Nephron (organoid): ENCODE measurements at regions not wholly inside any gene's neighbourhood (a gene's known extent, or its start where the extent isn't known, plus 50 kb on each side); places are given as distances from the start of the nearest gene placed in this dataset.

Experiments used
- H3K27ac Mint-ChIP-seq, 3 experiments: 2 replicates each; pipeline ENCODE4 v1.8.0; 2020; ENCODE audit warnings: mixed read lengths in 3 of 3, mild to moderate bottlenecking in 2 of 3, moderate library complexity in 1 of 3
- H3K27me3 Mint-ChIP-seq: 2 replicates; pipeline ENCODE4 v1.8.0; 2021; ENCODE audit warnings: low read depth, mild to moderate bottlenecking, moderate library complexity, mixed read lengths
- H3K36me3 Mint-ChIP-seq: 2 replicates; pipeline ENCODE4 v1.8.0; 2020; ENCODE audit warnings: low read depth, mixed read lengths
- H3K4me1 Mint-ChIP-seq: 2 replicates; pipeline ENCODE4 v1.8.0; 2020; ENCODE audit warnings: mixed read lengths
- H3K4me3 Mint-ChIP-seq, 3 experiments: 2 replicates each; pipeline ENCODE4 v1.8.0; 2020; ENCODE audit warnings: mild to moderate bottlenecking in 3 of 3, mixed read lengths in 3 of 3, moderate library complexity in 2 of 3
- H3K9me3 Mint-ChIP-seq: 2 replicates; pipeline ENCODE4 v1.8.0; 2020; ENCODE audit warnings: mixed read lengths
- TF ChIP-seq, protein P1 (sequence below), 3 experiments: fragments of 200-600 bp; sonication (generic); IDR thresholded peaks; one replicate each; pipeline ENCODE4 v1.5.0; 2021; ENCODE audit warnings: antibody characterized with exemption in 3 of 3; ENCODE audit not compliant: unreplicated experiment in 3 of 3

GRCh38 chr7:85705076-85705475 is 518.2 kb upstream of the SEMA3D start:
- peaks cover 2% of the 10 kb centered on the region for H3K9me3 Mint-ChIP-seq
- TF ChIP-seq, protein P1, sequence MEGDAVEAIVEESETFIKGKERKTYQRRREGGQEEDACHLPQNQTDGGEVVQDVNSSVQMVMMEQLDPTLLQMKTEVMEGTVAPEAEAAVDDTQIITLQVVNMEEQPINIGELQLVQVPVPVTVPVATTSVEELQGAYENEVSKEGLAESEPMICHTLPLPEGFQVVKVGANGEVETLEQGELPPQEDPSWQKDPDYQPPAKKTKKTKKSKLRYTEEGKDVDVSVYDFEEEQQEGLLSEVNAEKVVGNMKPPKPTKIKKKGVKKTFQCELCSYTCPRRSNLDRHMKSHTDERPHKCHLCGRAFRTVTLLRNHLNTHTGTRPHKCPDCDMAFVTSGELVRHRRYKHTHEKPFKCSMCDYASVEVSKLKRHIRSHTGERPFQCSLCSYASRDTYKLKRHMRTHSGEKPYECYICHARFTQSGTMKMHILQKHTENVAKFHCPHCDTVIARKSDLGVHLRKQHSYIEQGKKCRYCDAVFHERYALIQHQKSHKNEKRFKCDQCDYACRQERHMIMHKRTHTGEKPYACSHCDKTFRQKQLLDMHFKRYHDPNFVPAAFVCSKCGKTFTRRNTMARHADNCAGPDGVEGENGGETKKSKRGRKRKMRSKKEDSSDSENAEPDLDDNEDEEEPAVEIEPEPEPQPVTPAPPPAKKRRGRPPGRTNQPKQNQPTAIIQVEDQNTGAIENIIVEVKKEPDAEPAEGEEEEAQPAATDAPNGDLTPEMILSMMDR (IDR thresholded peaks at IDR 0.05; ENCODE audit: unreplicated experiment in 3 of 3): no peak
- peaks cover 4% of the 10 kb centered on the region for H3K4me1 Mint-ChIP-seq
- H3K27ac Mint-ChIP-seq: no peak overlapping the region
- no peak overlapping the region for H3K4me3 Mint-ChIP-seq
- H3K27me3 Mint-ChIP-seq: peaks cover 3% of the 10 kb centered on the region
- no peaks in the 10 kb centered on the region for H3K36me3 Mint-ChIP-seq

GRCh38 chr7:85703251-85704010 is 516.6 kb upstream of the SEMA3D start:
- H3K27ac Mint-ChIP-seq: peak overlapping the region in 1 of 3 experiments; percentile 16
- H3K4me3 Mint-ChIP-seq: no peak overlapping the region
- no peaks in the 10 kb centered on the region for H3K36me3 Mint-ChIP-seq
- TF ChIP-seq, protein P1 (IDR thresholded peaks at IDR 0.05; ENCODE audit: unreplicated experiment in 3 of 3): no peak
- peaks cover 3% of the 10 kb centered on the region for H3K27me3 Mint-ChIP-seq
- H3K9me3 Mint-ChIP-seq: peaks cover 2% of the 10 kb centered on the region
- peaks cover 4% of the 10 kb centered on the region for H3K4me1 Mint-ChIP-seq

- peaks cover 4% of the 10 kb centered on the region for H3K4me1 Mint-ChIP-seq
- TF ChIP-seq, protein P1 (IDR thresholded peaks at IDR 0.05; ENCODE audit: unreplicated experiment in 3 of 3): no peak
- H3K27ac Mint-ChIP-seq: no peak overlapping the region
- no peaks in the 10 kb centered on the region for H3K36me3 Mint-ChIP-seq
- peaks cover 3% of the 10 kb centered on the region for H3K27me3 Mint-ChIP-seq
- peaks cover 2% of the 10 kb centered on the region for H3K9me3 Mint-ChIP-seq
- H3K4me3 Mint-ChIP-seq: no peak overlapping the region
These were observed 515.5 kb upstream of the SEMA3D start for GRCh38 chr7:85702348-85702747.

DNA sequence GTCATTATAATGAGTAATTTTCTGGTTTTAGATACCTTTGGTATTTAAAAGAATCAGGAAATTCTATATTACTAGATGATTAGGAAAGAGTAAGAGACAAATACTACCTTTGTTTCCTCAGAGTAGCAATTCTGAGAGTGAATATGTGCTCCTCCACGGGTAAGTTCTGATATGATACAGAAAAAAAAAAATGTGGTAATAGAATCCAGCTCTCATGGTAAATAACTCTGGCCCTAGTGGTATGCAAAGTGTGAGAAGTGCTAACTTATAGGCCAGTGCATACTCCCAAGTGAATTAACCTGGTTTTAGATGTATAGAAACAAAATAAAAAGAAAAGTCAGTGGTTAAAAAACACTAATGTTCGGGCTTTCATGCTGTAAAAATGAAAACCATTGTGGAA is 512.6 kb upstream of the SEMA3D start:
- no peaks in the 10 kb centered on the region for H3K36me3 Mint-ChIP-seq
- H3K4me3 Mint-ChIP-seq: no peak overlapping the region
- no peaks in the 10 kb centered on the region for H3K27me3 Mint-ChIP-seq
- peaks cover 4% of the 10 kb centered on the region for H3K4me1 Mint-ChIP-seq
- no peak overlapping the region for H3K27ac Mint-ChIP-seq
- no peaks in the 10 kb centered on the region for H3K9me3 Mint-ChIP-seq
- TF ChIP-seq, protein P1 (IDR thresholded peaks at IDR 0.05; ENCODE audit: unreplicated experiment in 3 of 3): no peak

GRCh38 chr7:85695533-85695932 is 508.7 kb upstream of the SEMA3D start:
- Mint-ChIP-seq H3K27me3 (no peaks in the 10 kb centered on the region), H3K36me3 (no peaks in the 10 kb centered on the region), H3K4me1 (no peaks in the 10 kb centered on the region), H3K9me3 (no peaks in the 10 kb centered on the region), H3K4me3 (no peak overlapping the region), H3K27ac (no peak overlapping the region)
- TF ChIP-seq, protein P1 (IDR thresholded peaks at IDR 0.05; ENCODE audit: unreplicated experiment in 3 of 3): no peak

GRCh38 chr7:85695041-85695440 is 508.2 kb upstream of the SEMA3D start:
- TF ChIP-seq, protein P1 (IDR thresholded peaks at IDR 0.05; ENCODE audit: unreplicated experiment in 3 of 3): no peak
- H3K36me3 Mint-ChIP-seq: no peaks in the 10 kb centered on the region
- no peaks in the 10 kb centered on the region for H3K9me3 Mint-ChIP-seq
- H3K27me3 Mint-ChIP-seq: no peaks in the 10 kb centered on the region
- no peaks in the 10 kb centered on the region for H3K4me1 Mint-ChIP-seq
- H3K4me3 Mint-ChIP-seq: no peak overlapping the region
- no peak overlapping the region for H3K27ac Mint-ChIP-seq
